ENCODE measurements at regions not wholly inside any gene's neighbourhood (a gene's known extent, or its start where the extent isn't known, plus 50 kb on each side); places are given as distances from the start of the nearest gene placed in this dataset.

- TF ChIP-seq MAZ (IDR thresholded peaks at IDR 0.05; ENCODE audit: borderline replicate concordance, low read depth, low read length): no peak
Observed at GRCh38 chr2:111659361-111660333, 224.3 kb downstream of the ANAPC1 start (continued).

GRCh38 chr2:111660811-111661210 is 223.2 kb downstream of the ANAPC1 start:
- Histone ChIP-seq H2AK9ac (replicated peaks; ENCODE audit: low read depth, low read length, poor library complexity) (no peak overlapping the region), H3K14ac (replicated peaks; ENCODE audit: low read depth, low read length) (no peak overlapping the region), H3K27me3 (ENCODE audit: control insufficient read depth, insufficient read depth, low read length) (no peaks in the 10 kb centered on the region), H2BK120ac (ENCODE audit: low read depth, low read length) (no peak overlapping the region), H3K18ac (ENCODE audit: low read depth, low read length) (no peak overlapping the region), H3K4me2 (ENCODE audit: low read depth, low read length) (no peak overlapping the region), H2AFZ (replicated peaks; ENCODE audit: low read length, poor library complexity) (no peak overlapping the region), H3K9me3 (ENCODE audit: control insufficient read depth, insufficient read depth, low read length) (no peaks in the 10 kb centered on the region), H4K8ac (ENCODE audit: low read depth in 2 of 2, low read length in 2 of 2) (no peak overlapping the region), H3K56ac (ENCODE audit: extremely low read depth, insufficient read depth, low read length) (no peak overlapping the region), H3K79me1 (ENCODE audit: low read depth in 1 of 2, low read length in 2 of 2) (peaks cover 5 to 38% of the 10 kb centered on the region in 2 experiments; a peak in 3 of 4 replicates), H2BK15ac (ENCODE audit: low read depth, low read length) (no peak overlapping the region), H2AK5ac (ENCODE audit: low read depth, low read length) (no peak overlapping the region), H3K23ac (ENCODE audit: low read depth, low read length) (no peak overlapping the region), H3K9me1 (ENCODE audit: insufficient read depth, low read length) (peaks cover 21% of the 10 kb centered on the region), H3K9ac (ENCODE audit: low read depth, low read length) (no peak overlapping the region), H2BK5ac (ENCODE audit: low read depth, low read length, poor library complexity, severe bottlenecking) (no peak overlapping the region), H4K20me1 (ENCODE audit: insufficient read depth, low read length) (peaks cover 11% of the 10 kb centered on the region; the same call in 1 of the 2 replicates), H3K4me1 (ENCODE audit: control insufficient read depth, insufficient read depth, low read length) (peaks cover 25% of the 10 kb centered on the region), H2BK20ac (ENCODE audit: low read depth, low read length) (no peak overlapping the region), H4K5ac (ENCODE audit: low read depth, low read length) (no peak overlapping the region), H3K4me3 (ENCODE audit: insufficient read depth, low read depth, low read length) (no peak overlapping the region), H3K36me3 (ENCODE audit: control insufficient read depth, insufficient read depth, low read length) (no peaks in the 10 kb centered on the region), H3K4ac (ENCODE audit: low read depth, low read length) (no peak overlapping the region), H4K91ac (ENCODE audit: insufficient read depth, low read depth, low read length) (no peak overlapping the region), H3K27ac (ENCODE audit: insufficient read depth, low read length) (no peak overlapping the region)
- no peak for TF ChIP-seq CTCF (conservative IDR thresholded peaks at IDR 0.05; ENCODE audit: low read depth, low read length)
- no peak for TF ChIP-seq RCOR1 (IDR thresholded peaks at IDR 0.05; ENCODE audit: insufficient replicate concordance, low read length)
- TF ChIP-seq POLR2A (IDR thresholded peaks at IDR 0.05; ENCODE audit: low read depth, low read length): no peak
- no peak for TF ChIP-seq FOS (IDR thresholded peaks at IDR 0.05; ENCODE audit: low read depth, low read length)
- TF ChIP-seq NFE2L2 (IDR thresholded peaks at IDR 0.05; ENCODE audit: low read depth, low read length): no peak
- TF ChIP-seq SMC3 (IDR thresholded peaks at IDR 0.05; ENCODE audit: low read depth, low read length): no peak
- DNase-seq: no peak
- no TSS peak for BruUV-seq (replicated peaks)
- ChIA-PET CTCF (no interaction called here), POLR2A (ENCODE audit: unreplicated experiment) (no interaction called here)
- dilution Hi-C loops (cut with HindIII; ENCODE audit: low sequenced_read_pairs, unreplicated experiment) (no loop called here), intact Hi-C loops (cut with micrococcal nuclease) (loop anchor here (10.0 kb wide), 2 partner anchors 166 to 196 kb away; no protein-coding TSS in a partner anchor), in situ Hi-C loops (cut with MboI; ENCODE audit: low sequenced_read_pairs) (loop anchor here (25.0 kb wide), 1 partner anchor 174 kb away; no protein-coding TSS in a partner anchor)
- no peak for ATAC-seq (ENCODE audit: low read depth)
- WGBS, 2 experiments (ENCODE audit: extremely low coverage in 2 of 2, insufficient read length in 1 of 2): 90% methylated on average over 2 of the region's 5 CpGs; no CpG with 5 or more reads in 1 of the 2 experiments
